A549 (cell line): ENCODE measurements at regions not wholly inside any gene's neighbourhood (a gene's known extent, or its start where the extent isn't known, plus 50 kb on each side); places are given as distances from the start of the nearest gene placed in this dataset.

Experiments used
- RNF2 ChIP-seq: fragments of 200-600 bp; sonication (generic); IDR thresholded peaks from 2 replicates; pipeline ENCODE4 v1.6.1; 2016; ENCODE audit warnings: low read depth, mild to moderate bottlenecking, antibody characterized with exemption, moderate library complexity, borderline replicate concordance
- TF ChIP-seq, protein P1 (sequence below): fragments of 450-650 bp; IDR thresholded peaks from 2 replicates; pipeline ENCODE4 v1.6.1; 2014; ENCODE audit warnings: antibody characterized with exemption
- TF ChIP-seq, protein P2 (sequence below): fragments of >200 bp; sonication (Bioruptor Twin); formaldehyde crosslinking; IDR thresholded peaks from 3 replicates; pipeline ENCODE4 v1.5.1; 2016

- TF ChIP-seq, protein P1, sequence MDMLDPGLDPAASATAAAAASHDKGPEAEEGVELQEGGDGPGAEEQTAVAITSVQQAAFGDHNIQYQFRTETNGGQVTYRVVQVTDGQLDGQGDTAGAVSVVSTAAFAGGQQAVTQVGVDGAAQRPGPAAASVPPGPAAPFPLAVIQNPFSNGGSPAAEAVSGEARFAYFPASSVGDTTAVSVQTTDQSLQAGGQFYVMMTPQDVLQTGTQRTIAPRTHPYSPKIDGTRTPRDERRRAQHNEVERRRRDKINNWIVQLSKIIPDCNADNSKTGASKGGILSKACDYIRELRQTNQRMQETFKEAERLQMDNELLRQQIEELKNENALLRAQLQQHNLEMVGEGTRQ = no peak
- TF ChIP-seq RNF2 = no peak
- TF ChIP-seq, protein P2, sequence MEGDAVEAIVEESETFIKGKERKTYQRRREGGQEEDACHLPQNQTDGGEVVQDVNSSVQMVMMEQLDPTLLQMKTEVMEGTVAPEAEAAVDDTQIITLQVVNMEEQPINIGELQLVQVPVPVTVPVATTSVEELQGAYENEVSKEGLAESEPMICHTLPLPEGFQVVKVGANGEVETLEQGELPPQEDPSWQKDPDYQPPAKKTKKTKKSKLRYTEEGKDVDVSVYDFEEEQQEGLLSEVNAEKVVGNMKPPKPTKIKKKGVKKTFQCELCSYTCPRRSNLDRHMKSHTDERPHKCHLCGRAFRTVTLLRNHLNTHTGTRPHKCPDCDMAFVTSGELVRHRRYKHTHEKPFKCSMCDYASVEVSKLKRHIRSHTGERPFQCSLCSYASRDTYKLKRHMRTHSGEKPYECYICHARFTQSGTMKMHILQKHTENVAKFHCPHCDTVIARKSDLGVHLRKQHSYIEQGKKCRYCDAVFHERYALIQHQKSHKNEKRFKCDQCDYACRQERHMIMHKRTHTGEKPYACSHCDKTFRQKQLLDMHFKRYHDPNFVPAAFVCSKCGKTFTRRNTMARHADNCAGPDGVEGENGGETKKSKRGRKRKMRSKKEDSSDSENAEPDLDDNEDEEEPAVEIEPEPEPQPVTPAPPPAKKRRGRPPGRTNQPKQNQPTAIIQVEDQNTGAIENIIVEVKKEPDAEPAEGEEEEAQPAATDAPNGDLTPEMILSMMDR = no peak
These were observed 545.0 kb downstream of the GBA3 start for GRCh38 chr4:23237771-23238170.
